ENCODE measurements at regions not wholly inside any gene's neighbourhood (a gene's known extent, or its start where the extent isn't known, plus 50 kb on each side); places are given as distances from the start of the nearest gene placed in this dataset.

DNA sequence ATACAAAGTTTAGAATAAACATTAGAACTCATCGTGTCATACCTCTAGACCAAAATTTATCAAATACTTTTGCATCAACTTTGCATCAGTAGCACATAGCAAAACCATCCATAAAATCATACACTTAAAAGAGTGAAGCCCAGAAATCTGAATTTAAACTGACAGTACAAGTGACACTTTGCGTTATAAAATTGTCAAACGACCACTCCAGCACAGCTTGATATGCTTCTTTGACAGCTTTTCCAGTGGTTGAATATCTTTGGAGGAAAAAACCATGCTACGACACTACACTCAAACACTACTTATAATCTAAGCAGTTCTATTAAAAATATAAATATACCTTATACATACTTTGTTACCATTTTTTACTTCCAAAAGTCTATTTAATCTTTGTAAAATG lies 1644.4 kb downstream of the STIM2 start:
- TF ChIP-seq EP300 (IDR thresholded peaks at IDR 0.05; ENCODE audit: borderline replicate concordance in 1 of 2, low read depth in 1 of 2, low read length in 1 of 2), result no peak
- no peak for TF ChIP-seq POLR2AphosphoS5 (IDR thresholded peaks at IDR 0.05; ENCODE audit: low read depth, low read length)
- TF ChIP-seq TEAD4 (IDR thresholded peaks at IDR 0.05; ENCODE audit: borderline replicate concordance, insufficient read depth), result no peak
- no peak for TF ChIP-seq GATA2 (CRISPR knock-in tag; IDR thresholded peaks at IDR 0.05)
- TF ChIP-seq, protein P1, sequence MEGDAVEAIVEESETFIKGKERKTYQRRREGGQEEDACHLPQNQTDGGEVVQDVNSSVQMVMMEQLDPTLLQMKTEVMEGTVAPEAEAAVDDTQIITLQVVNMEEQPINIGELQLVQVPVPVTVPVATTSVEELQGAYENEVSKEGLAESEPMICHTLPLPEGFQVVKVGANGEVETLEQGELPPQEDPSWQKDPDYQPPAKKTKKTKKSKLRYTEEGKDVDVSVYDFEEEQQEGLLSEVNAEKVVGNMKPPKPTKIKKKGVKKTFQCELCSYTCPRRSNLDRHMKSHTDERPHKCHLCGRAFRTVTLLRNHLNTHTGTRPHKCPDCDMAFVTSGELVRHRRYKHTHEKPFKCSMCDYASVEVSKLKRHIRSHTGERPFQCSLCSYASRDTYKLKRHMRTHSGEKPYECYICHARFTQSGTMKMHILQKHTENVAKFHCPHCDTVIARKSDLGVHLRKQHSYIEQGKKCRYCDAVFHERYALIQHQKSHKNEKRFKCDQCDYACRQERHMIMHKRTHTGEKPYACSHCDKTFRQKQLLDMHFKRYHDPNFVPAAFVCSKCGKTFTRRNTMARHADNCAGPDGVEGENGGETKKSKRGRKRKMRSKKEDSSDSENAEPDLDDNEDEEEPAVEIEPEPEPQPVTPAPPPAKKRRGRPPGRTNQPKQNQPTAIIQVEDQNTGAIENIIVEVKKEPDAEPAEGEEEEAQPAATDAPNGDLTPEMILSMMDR (IDR thresholded peaks at IDR 0.05), result no peak
- TF ChIP-seq SMC3 (IDR thresholded peaks at IDR 0.05; ENCODE audit: low read depth, low read length), result no peak
- TF ChIP-seq, protein P2, sequence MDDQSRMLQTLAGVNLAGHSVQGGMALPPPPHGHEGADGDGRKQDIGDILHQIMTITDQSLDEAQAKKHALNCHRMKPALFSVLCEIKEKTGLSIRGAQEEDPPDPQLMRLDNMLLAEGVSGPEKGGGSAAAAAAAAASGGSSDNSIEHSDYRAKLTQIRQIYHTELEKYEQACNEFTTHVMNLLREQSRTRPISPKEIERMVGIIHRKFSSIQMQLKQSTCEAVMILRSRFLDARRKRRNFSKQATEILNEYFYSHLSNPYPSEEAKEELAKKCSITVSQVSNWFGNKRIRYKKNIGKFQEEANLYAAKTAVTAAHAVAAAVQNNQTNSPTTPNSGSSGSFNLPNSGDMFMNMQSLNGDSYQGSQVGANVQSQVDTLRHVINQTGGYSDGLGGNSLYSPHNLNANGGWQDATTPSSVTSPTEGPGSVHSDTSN (IDR thresholded peaks at IDR 0.05), result no peak
- TF ChIP-seq FOXM1 (IDR thresholded peaks at IDR 0.05; ENCODE audit: low read depth), result no peak
- TF ChIP-seq MXI1 (IDR thresholded peaks at IDR 0.05; ENCODE audit: low read depth, low read length), result no peak
- TF ChIP-seq, protein P3, sequence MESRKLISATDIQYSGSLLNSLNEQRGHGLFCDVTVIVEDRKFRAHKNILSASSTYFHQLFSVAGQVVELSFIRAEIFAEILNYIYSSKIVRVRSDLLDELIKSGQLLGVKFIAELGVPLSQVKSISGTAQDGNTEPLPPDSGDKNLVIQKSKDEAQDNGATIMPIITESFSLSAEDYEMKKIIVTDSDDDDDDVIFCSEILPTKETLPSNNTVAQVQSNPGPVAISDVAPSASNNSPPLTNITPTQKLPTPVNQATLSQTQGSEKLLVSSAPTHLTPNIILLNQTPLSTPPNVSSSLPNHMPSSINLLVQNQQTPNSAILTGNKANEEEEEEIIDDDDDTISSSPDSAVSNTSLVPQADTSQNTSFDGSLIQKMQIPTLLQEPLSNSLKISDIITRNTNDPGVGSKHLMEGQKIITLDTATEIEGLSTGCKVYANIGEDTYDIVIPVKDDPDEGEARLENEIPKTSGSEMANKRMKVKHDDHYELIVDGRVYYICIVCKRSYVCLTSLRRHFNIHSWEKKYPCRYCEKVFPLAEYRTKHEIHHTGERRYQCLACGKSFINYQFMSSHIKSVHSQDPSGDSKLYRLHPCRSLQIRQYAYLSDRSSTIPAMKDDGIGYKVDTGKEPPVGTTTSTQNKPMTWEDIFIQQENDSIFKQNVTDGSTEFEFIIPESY (IDR thresholded peaks at IDR 0.05; ENCODE audit: borderline replicate concordance, low read depth), result no peak
- no peak for TF ChIP-seq FOSL2 (IDR thresholded peaks at IDR 0.05; ENCODE audit: borderline replicate concordance, low read depth)

Measured in SK-N-SH (cell line).